ENCODE measurements at regions not wholly inside any gene's neighbourhood (a gene's known extent, or its start where the extent isn't known, plus 50 kb on each side); places are given as distances from the start of the nearest gene placed in this dataset.
"Not testable (repeated sequence)": the region's sequence is repeated elsewhere in the genome, so short reads cannot be mapped to it uniquely, and the experiment has no call there.

GRCh38 chr4:163273922-163274321 is 58.5 kb downstream of the NPY1R start:
- no peak for DNase-seq

DNA sequence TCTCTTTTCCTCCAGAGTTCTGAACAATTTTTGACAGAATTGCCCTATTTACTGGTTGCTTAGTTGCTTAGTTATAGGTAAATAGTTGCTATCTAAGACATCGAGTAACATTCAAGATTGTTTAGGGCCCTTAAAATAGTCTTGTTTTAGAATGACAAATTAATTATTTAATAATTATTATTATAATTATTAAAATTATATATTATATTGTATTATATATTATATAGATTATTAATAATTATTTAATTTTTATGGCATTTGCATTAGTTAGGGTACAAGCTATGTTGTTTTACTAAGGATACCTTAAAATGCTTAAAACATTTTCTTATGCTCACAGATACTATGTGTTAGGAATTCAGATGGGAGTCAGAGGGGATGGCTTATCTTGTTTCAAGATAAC is 59.2 kb downstream of the NPY1R start:
- no peak for DNase-seq

- no peak for DNase-seq
Observed at GRCh38 chr4:163271555-163272127, 60.8 kb downstream of the NPY1R start.

GRCh38 chr4:163269869-163270268 is 62.5 kb downstream of the NPY1R start:
- DNase-seq: no peak

DNA sequence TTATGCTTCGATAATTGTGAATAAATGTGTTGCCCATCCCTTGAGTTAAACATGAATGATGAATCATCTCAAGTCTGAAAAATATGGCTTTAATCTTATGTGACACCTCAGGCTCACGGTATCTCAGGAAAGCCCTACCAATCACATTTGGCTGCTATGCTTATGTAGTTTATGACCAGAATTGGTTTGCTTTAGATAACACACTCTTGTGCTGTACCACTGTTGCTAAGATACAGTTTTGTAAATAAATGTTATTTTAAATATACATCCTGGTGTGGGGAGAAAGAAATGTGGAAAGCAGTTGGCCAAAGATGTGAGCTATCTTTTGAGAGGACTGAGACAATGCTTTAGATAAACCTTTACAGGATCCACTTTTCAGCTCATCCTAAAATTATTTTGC is 63.2 kb downstream of the NPY1R start:
- DNase-seq: no peak

GRCh38 chr4:163264934-163265333 is 67.5 kb downstream of the NPY1R start:
- no peak for DNase-seq

DNA sequence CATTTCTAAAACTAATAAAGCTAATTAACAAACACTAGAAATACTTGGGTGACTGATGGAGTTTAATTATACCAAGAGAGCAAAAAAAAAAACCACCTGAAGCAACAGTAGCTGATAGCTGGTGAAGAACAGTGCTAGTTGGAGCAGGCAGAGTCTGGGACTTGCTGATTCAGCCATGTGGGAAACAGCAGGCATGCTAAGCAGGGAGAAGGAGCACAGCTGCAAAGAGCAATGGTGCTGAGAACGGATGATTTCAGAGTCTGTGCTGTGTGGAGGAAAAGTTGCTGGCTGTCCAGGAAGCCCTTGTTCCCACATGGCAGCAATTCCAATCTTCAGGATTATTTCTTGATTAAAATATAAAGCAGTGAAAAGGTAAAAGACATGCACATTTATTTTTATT is 68.8 kb downstream of the NPY1R start:
- no peak for DNase-seq

DNA sequence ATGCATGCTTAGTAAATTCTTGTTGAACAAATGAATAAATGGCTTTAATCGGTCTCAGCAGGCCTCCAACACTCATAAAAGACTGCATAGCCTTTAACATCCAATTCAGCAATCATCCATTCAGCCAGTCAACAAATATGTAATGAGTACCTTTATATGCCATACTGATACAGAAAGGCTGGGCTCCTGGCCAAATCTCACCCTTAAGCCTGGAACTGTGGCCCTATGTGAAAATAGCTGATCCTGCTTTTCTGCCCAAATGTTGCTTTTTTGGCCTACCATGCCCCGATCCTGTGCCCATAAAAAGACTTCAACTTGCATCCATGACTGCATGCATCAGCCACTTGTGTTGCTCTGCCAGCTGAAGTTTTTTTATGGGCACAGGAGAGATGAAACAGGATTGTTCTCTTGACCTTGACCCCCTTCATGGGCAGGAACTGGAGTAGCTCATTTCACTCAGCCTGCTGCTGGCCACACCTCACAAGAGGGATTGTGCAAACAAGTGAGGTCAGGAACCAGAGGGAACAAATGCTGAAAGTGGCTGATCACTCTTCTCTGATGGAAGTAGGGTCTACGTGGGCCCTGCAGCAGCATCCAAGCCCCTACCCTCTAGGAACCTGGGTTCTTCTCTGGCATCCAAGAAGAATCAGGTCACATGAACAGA is 75.6 kb downstream of the NPY1R start:
- no peak for DNase-seq

- DNase-seq: peak; percentile 0
Observed at GRCh38 chr4:163251204-163251603, 81.2 kb downstream of the NPY1R start.

DNA sequence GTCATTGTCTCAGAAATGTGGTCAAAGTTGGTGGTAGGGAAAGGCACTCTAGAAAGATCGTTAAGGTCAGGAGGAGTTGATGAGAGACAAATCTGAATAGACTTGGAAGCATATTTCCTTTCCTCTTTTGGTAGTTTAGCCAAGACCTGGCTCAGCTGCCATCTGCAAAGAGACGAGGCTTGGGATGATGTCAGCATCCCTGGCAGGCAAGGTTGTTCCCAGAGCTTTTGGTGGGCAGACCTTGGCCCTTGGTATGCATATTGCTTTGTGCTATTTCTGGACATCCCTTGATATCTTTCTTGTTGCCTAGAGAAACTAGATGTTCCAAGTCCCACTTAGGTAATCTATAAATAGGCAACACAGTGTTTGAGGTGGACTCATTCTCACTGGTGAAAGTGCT is 82.4 kb upstream of the NAF1 start:
- DNase-seq: no peak

- no peak for DNase-seq
Observed at GRCh38 chr4:163245044-163245728, 78.5 kb upstream of the NAF1 start.

DNA sequence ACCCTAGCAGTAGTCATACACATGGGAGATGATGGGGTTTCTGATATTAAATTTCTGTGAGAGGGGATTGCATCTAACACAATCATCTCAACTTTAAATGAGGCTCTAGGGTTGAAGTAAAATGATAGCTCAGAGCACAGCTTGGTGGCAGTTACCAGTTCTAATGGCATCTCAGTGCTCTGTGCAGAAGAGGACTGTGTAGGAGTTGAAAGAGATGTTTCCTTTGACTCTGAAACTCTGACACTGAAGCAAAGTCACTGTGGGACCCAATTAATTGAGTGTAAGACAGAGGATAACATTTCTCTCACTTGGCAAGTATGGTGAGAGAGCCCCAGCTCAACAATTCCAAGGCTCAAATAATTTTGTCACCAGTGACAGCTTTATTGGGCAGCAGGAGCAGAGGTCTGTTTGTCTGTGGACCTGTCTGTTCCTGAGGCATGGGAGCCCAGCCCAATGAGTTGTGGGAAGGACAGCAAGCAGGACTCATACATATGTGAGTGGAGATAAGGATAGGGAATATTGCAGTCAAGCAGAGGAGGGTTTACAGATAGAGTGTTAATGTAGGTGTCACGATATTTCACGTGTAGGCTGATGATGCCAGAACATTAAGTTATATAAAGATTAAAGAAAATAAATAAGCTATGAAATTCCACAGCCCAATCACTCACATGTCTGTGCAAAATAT is 76.7 kb upstream of the NAF1 start:
- DNase-seq: no peak

- no peak for DNase-seq
Observed at GRCh38 chr4:163237856-163238255, 71.2 kb upstream of the NAF1 start.

DNA sequence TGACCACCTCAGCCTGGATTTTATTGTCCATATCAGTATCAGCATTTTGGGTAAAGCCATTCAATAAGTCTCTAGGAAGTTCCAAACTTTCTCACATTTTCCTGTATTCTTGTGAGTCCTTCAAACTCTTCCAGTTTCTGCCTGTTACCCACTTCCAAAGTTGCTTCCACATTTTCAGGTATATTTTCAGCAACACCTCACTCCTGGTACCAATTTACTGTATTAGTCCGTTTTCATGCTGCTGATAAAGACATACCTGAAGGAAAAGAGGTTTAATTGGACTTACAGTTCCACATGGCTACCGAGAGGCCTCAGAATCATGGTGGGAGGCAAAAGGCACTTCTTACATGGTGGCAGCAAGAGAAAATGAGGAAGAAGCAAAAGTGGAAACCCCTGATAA is 69.7 kb upstream of the NAF1 start:
- DNase-seq: not testable (repeated sequence)

- DNase-seq: no peak
Observed at GRCh38 chr4:163233321-163233720, 66.6 kb upstream of the NAF1 start.

- DNase-seq: no peak
Observed at GRCh38 chr4:163228648-163229047, 62.0 kb upstream of the NAF1 start.

- DNase-seq: no peak
Observed at GRCh38 chr4:163221467-163221866, 54.8 kb upstream of the NAF1 start.

- DNase-seq: no peak
Observed at GRCh38 chr4:163217505-163217904, 50.8 kb upstream of the NAF1 start.
